Ovary (tissue), 3 donors: ENCODE measurements at regions not wholly inside any gene's neighbourhood (a gene's known extent, or its start where the extent isn't known, plus 50 kb on each side); places are given as distances from the start of the nearest gene placed in this dataset.
"Not testable (repeated sequence)": the region's sequence is repeated elsewhere in the genome, so short reads cannot be mapped to it uniquely, and the experiment has no call there.

Experiments
- EP300 ChIP-seq: sonication (generic); formaldehyde crosslinking; IDR thresholded peaks from one replicate; pipeline ENCODE4 v1.6.1; 2017; ENCODE audit warnings: antibody characterized with exemption
- POLR2A ChIP-seq: fragments of 450-650 bp; IDR thresholded peaks from one replicate; pipeline ENCODE4 v1.6.1; 2017; ENCODE audit warnings: antibody characterized with exemption, mild to moderate bottlenecking, moderate library complexity
- TF ChIP-seq, protein P1 (sequence below), 3 donors: fragments of 450-650 bp in 2 of 3; fragments of 200-600 bp in 1 of 3; IDR thresholded peaks; one replicate each; pipeline versions ENCODE4 v1.5.1 to v1.8.0; 2016 to 2022; ENCODE audit warnings: antibody characterized with exemption in 3 of 3, mild to moderate bottlenecking in 1 of 3
- donor health status: DM: no; HTN: no; CAD: no.

- TF ChIP-seq, protein P1, sequence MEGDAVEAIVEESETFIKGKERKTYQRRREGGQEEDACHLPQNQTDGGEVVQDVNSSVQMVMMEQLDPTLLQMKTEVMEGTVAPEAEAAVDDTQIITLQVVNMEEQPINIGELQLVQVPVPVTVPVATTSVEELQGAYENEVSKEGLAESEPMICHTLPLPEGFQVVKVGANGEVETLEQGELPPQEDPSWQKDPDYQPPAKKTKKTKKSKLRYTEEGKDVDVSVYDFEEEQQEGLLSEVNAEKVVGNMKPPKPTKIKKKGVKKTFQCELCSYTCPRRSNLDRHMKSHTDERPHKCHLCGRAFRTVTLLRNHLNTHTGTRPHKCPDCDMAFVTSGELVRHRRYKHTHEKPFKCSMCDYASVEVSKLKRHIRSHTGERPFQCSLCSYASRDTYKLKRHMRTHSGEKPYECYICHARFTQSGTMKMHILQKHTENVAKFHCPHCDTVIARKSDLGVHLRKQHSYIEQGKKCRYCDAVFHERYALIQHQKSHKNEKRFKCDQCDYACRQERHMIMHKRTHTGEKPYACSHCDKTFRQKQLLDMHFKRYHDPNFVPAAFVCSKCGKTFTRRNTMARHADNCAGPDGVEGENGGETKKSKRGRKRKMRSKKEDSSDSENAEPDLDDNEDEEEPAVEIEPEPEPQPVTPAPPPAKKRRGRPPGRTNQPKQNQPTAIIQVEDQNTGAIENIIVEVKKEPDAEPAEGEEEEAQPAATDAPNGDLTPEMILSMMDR (IDR thresholded peaks at IDR 0.05): not testable (repeated sequence)
- not testable (repeated sequence) for TF ChIP-seq POLR2A, EP300
These were observed 387.3 kb downstream of the CNTNAP3B start for GRCh38 chr9:41741897-41742296.
